K562 (cell line): ENCODE measurements at regions not wholly inside any gene's neighbourhood (a gene's known extent, or its start where the extent isn't known, plus 50 kb on each side); places are given as distances from the start of the nearest gene placed in this dataset.

ENCODE experiments used
- ARID1B ChIP-seq: fragments of 450-650 bp; IDR thresholded peaks from 2 replicates; pipeline ENCODE4 v1.6.1; 2016; ENCODE audit warnings: antibody characterized with exemption, mild to moderate bottlenecking, inconsistent platforms
- BRCA1 ChIP-seq, 2 experiments: fragments of 450-650 bp in 1 of 2; sonication (generic) in 1 of 2; formaldehyde crosslinking in 1 of 2; IDR thresholded peaks; 2 replicates each; pipeline versions ENCODE4 v1.5.0 to v1.6.1; 2017 to 2020; ENCODE audit warnings: mild to moderate bottlenecking in 1 of 2, missing genetic modification reagents in 1 of 2
- CREB3L1 ChIP-seq: fragments of 450-650 bp; IDR thresholded peaks from 2 replicates; pipeline ENCODE4 v1.6.1; 2014; ENCODE audit warnings: low read depth, mild to moderate bottlenecking, moderate library complexity, borderline replicate concordance
- GABPA ChIP-seq: fragments of 200-800 bp; sonication (Bioruptor generic); conservative IDR thresholded peaks from 2 replicates; pipeline ENCODE4 v1.6.1; 2016; ENCODE audit warnings: low read depth, missing genetic modification characterization, missing compliant biosample characterization
- NR2C1 ChIP-seq, 2 experiments: fragments of 450-650 bp; IDR thresholded peaks; 2 replicates each; pipeline ENCODE4 v1.6.1; 2017; ENCODE audit warnings: mild to moderate bottlenecking in 2 of 2, antibody characterized with exemption in 1 of 2, inconsistent platforms in 1 of 2, missing compliant biosample characterization in 1 of 2, missing genetic modification characterization in 1 of 2
- POU5F1 ChIP-seq: fragments of 150-350 bp; IDR thresholded peaks from 2 replicates; pipeline ENCODE4 v1.6.1; 2014; ENCODE audit warnings: borderline replicate concordance, low read length, low read depth, mild to moderate bottlenecking; ENCODE audit not compliant: partially characterized antibody
- RBM15 ChIP-seq: fragments of 200-400 bp; formaldehyde crosslinking; IDR thresholded peaks from 2 replicates; pipeline ENCODE4 v1.6.1; 2018; ENCODE audit warnings: mild to moderate bottlenecking, low read length, moderate library complexity; ENCODE audit not compliant: insufficient read depth
- RFX5 ChIP-seq: IDR thresholded peaks from 2 replicates; pipeline ENCODE4 v1.6.1; 2011; ENCODE audit warnings: low read depth, mild to moderate bottlenecking, improper control_type of control experiment, low read length
- SETDB1 ChIP-seq: IDR thresholded peaks from one replicate; pipeline ENCODE4 v1.6.1; 2012; ENCODE audit warnings: low read length, control low read depth, inconsistent platforms
- STAT5A ChIP-seq: IDR thresholded peaks from 2 replicates; pipeline ENCODE4 v1.6.1; 2012; ENCODE audit warnings: low read length, inconsistent platforms, borderline replicate concordance
- TCF15 ChIP-seq: fragments of 250-450 bp; sonication (Bioruptor Pico); IDR thresholded peaks from 2 replicates; pipeline ENCODE4 v1.8.0; 2022; ENCODE audit warnings: moderate library complexity, mild to moderate bottlenecking, inconsistent platforms
- TCF3 ChIP-seq: sonication (generic); formaldehyde crosslinking; IDR thresholded peaks from 2 replicates; pipeline ENCODE4 v1.4.0; 2020; ENCODE audit warnings: mild to moderate bottlenecking, missing genetic modification reagents
- THRB ChIP-seq: fragments of 450-650 bp; formaldehyde crosslinking; conservative IDR thresholded peaks from 2 replicates; pipeline ENCODE4 v1.4.0; 2022; ENCODE audit warnings: mild to moderate bottlenecking, missing genetic modification characterization
- ZBTB33 ChIP-seq: sonication (generic); formaldehyde crosslinking; IDR thresholded peaks from 2 replicates; pipeline ENCODE4 v1.8.1; 2023; ENCODE audit warnings: mild to moderate bottlenecking, missing genetic modification reagents
- ZEB2 ChIP-seq: fragments of 450-650 bp; IDR thresholded peaks from 2 replicates; pipeline ENCODE4 v1.6.1; 2016
- ZKSCAN3 ChIP-seq: fragments of 250-450 bp; sonication (Bioruptor Pico); IDR thresholded peaks from 2 replicates; pipeline ENCODE4 v1.4.0; 2020
- ZNF431 ChIP-seq: sonication (generic); formaldehyde crosslinking; IDR thresholded peaks from 2 replicates; pipeline ENCODE4 v1.8.0; 2022; ENCODE audit warnings: mild to moderate bottlenecking, missing genetic modification reagents
- ZNF609 ChIP-seq: sonication (generic); formaldehyde crosslinking; IDR thresholded peaks from 2 replicates; pipeline ENCODE4 v1.8.1; 2023; ENCODE audit warnings: missing genetic modification reagents, mild to moderate bottlenecking, borderline replicate concordance

DNA sequence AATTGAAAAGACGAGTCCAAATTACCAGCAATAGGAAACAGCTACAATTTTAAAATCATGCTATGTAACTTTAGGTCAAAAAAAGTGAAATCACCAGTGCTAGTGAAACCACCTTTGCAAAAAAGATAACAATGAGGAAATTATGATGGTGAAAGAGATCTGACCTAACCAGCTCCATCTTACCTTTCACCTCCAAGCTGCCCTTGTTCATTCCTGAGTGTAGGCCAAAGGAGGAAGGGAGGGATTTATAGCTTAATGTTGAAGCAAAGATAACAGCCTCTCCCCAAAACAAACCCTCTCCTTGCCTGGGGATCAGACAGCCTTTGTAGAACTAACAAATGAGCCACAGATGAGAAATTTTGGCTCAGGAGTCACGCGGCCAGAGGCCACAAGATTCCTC is 83.2 kb upstream of the EIF5 start (continued):
- TF ChIP-seq NR2C1 (IDR thresholded peaks at IDR 0.05): no peak
- peak; percentile 61; the same call in 1 of the 2 replicates for TF ChIP-seq NR2C1 (tag; IDR thresholded peaks at IDR 0.05)
- TF ChIP-seq ZNF609 (CRISPR knock-in tag): no peak
- TF ChIP-seq GABPA (tag): no peak
- no peak for TF ChIP-seq ZBTB33 (CRISPR knock-in tag)
- TF ChIP-seq THRB (CRISPR knock-in tag): no peak
- TF ChIP-seq SETDB1: no peak
- TF ChIP-seq STAT5A: no peak
- no peak for TF ChIP-seq ZEB2
- no peak for TF ChIP-seq RFX5
- TF ChIP-seq CREB3L1: no peak
- TF ChIP-seq ZKSCAN3 (CRISPR knock-in tag): no peak
- TF ChIP-seq ARID1B: peak; percentile 41; the same call in 1 of the 2 replicates
- TF ChIP-seq TCF3 (CRISPR knock-in tag): peak; percentile 44; the same call in 1 of the 2 replicates
- TF ChIP-seq BRCA1 (IDR thresholded peaks at IDR 0.05): no peak
- no peak for TF ChIP-seq BRCA1 (CRISPR knock-in tag; IDR thresholded peaks at IDR 0.05)
- no peak for TF ChIP-seq POU5F1
- TF ChIP-seq TCF15: no peak
- no peak for TF ChIP-seq ZNF431
- TF ChIP-seq RBM15: no peak
